A549 (cell line): ENCODE measurements at regions not wholly inside any gene's neighbourhood (a gene's known extent, or its start where the extent isn't known, plus 50 kb on each side); places are given as distances from the start of the nearest gene placed in this dataset.

Source experiments
- ATAC-seq, 2 experiments: fragments of 200-7000 bp in 1 of 2; fragments of >200 bp in 1 of 2; cut with Nextera tagmentation in 1 of 2; cut with Tn5 transposase in 1 of 2; 3 replicates each; pipeline versions ENCODE4 v1.8.0 to v1.9.1; 2018 to 2020; ENCODE audit warnings: mild to moderate bottlenecking in 1 of 2, moderate library complexity in 1 of 2
- CTCF ChIA-PET: fragments of 300-600 bp; sonication (Branson Sonifier 250); formaldehyde crosslinking; extraction: SDS; loops from one replicate; lab custom pipeline; 2021; ENCODE audit warnings: antibody characterized with exemption, inconsistent platforms; lab: Yijun Ruan, JAX
- POLR2A ChIA-PET: fragments of 350-600 bp; formaldehyde crosslinking; extraction: SDS; loops from one replicate; lab custom pipeline; 2021; ENCODE audit warnings: antibody characterized with exemption, inconsistent platforms; lab: Yijun Ruan, JAX
- DNase-seq, 2 experiments: peaks; one replicate each; pipeline versions ENCODE4 v3.0.0 to v3.0.0-alpha.2; 2011 to 2016; ENCODE audit warnings: low read depth in 1 of 2, low spot score in 1 of 2
- FAIRE-seq: peaks from 2 replicates; lab custom pipeline; 2011; peaks lifted over from hg19 to GRCh38; lab: Jason Lieb, UNC
- H3K27ac ChIP-seq, 2 experiments: fragments of >200 bp; sonication (Bioruptor Twin); formaldehyde crosslinking; 3 replicates each; pipeline ENCODE4 v1.5.1; 2016 to 2017
- H3K4me1 ChIP-seq: fragments of >200 bp; sonication (Bioruptor Twin); formaldehyde crosslinking; 3 replicates; pipeline ENCODE4 v1.6.1; 2016
- H3K4me2 ChIP-seq: fragments of >200 bp; sonication (Bioruptor Twin); formaldehyde crosslinking; 3 replicates; pipeline ENCODE4 v1.6.1; 2016
- H3K4me3 ChIP-seq: fragments of >200 bp; sonication (Bioruptor Twin); formaldehyde crosslinking; 3 replicates; pipeline ENCODE4 v1.5.1; 2016
- H3K9me3 ChIP-seq: fragments of >200 bp; sonication (Bioruptor Twin); formaldehyde crosslinking; 3 replicates; pipeline ENCODE4 v1.6.1; 2016
- BHLHE40 ChIP-seq: IDR thresholded peaks from 2 replicates; pipeline ENCODE4 v1.6.1; 2012; ENCODE audit warnings: low read depth, low read length, inconsistent platforms
- CBX8 ChIP-seq: fragments of 200-600 bp; sonication (generic); IDR thresholded peaks from 2 replicates; pipeline ENCODE4 v1.6.1; 2016
- ESRRA ChIP-seq: fragments of 150-350 bp; IDR thresholded peaks from 2 replicates; pipeline ENCODE4 v1.6.1; 2014; ENCODE audit warnings: mild to moderate bottlenecking, low read length, borderline replicate concordance
- FOSB ChIP-seq: fragments of 250-450 bp; sonication (Bioruptor Pico); IDR thresholded peaks from 2 replicates; pipeline ENCODE4 v1.5.0; 2020; ENCODE audit warnings: mild to moderate bottlenecking, moderate library complexity
- HDAC2 ChIP-seq: fragments of 200-600 bp; sonication (generic); IDR thresholded peaks from 2 replicates; pipeline ENCODE4 v1.6.1; 2016
- JUN ChIP-seq, 2 experiments: fragments of >200 bp; sonication (Bioruptor Twin); formaldehyde crosslinking; IDR thresholded peaks; 2 replicates in 1 of 2; 3 replicates in 1 of 2; pipeline ENCODE4 v1.6.1; 2016 to 2017
- JUNB ChIP-seq: fragments of >200 bp; sonication (Bioruptor Twin); formaldehyde crosslinking; IDR thresholded peaks from 2 replicates; pipeline ENCODE4 v1.6.1; 2016
- KDM5A ChIP-seq: fragments of 200-600 bp; sonication (generic); IDR thresholded peaks from 2 replicates; pipeline ENCODE4 v1.6.1; 2016; ENCODE audit warnings: antibody characterized with exemption, mild to moderate bottlenecking
- MAFK ChIP-seq: fragments of 450-650 bp; IDR thresholded peaks from 2 replicates; pipeline ENCODE4 v1.6.1; 2014; ENCODE audit not compliant: partially characterized antibody
- MAX ChIP-seq: IDR thresholded peaks from 2 replicates; pipeline ENCODE4 v1.6.1; 2012
- MAZ ChIP-seq: fragments of 150-350 bp; IDR thresholded peaks from 2 replicates; pipeline ENCODE4 v1.6.1; 2014; ENCODE audit warnings: antibody characterized with exemption, low read depth, low read length, borderline replicate concordance
- NR3C1 ChIP-seq: fragments of >200 bp; sonication (Bioruptor Twin); formaldehyde crosslinking; IDR thresholded peaks from 3 replicates; pipeline ENCODE4 v1.6.1; 2017
- POLR2A ChIP-seq: IDR thresholded peaks from 2 replicates; pipeline ENCODE4 v1.6.1; 2012; ENCODE audit warnings: mild to moderate bottlenecking, low read length
- RAD21 ChIP-seq, 2 experiments: fragments of >200 bp in 1 of 2; sonication (Bioruptor Twin) in 1 of 2; formaldehyde crosslinking in 1 of 2; IDR thresholded peaks in 1 of 2; conservative IDR thresholded peaks in 1 of 2; 2 replicates in 1 of 2; 3 replicates in 1 of 2; pipeline ENCODE4 v1.6.1; 2012 to 2018; ENCODE audit warnings: inconsistent platforms in 1 of 2
- RNF2 ChIP-seq: fragments of 200-600 bp; sonication (generic); IDR thresholded peaks from 2 replicates; pipeline ENCODE4 v1.6.1; 2016; ENCODE audit warnings: low read depth, mild to moderate bottlenecking, antibody characterized with exemption, moderate library complexity, borderline replicate concordance
- SMC3 ChIP-seq: fragments of >200 bp; sonication (Bioruptor Twin); formaldehyde crosslinking; IDR thresholded peaks from 3 replicates; pipeline ENCODE4 v1.6.1; 2018; ENCODE audit warnings: inconsistent platforms
- ZFP36 ChIP-seq: fragments of 450-650 bp; IDR thresholded peaks from 2 replicates; pipeline ENCODE4 v1.6.1; 2014; ENCODE audit warnings: borderline replicate concordance; ENCODE audit not compliant: partially characterized antibody
- WGBS: methylation state at CpG from one replicate; pipeline ENCODE4 v1.1.6; 2017; ENCODE audit errors: missing lambda C conversion rate; 5-methylcytosine and 5-hydroxymethylcytosine counted together
- TF ChIP-seq, protein P1 (sequence below): fragments of >200 bp; sonication (Bioruptor Twin); formaldehyde crosslinking; IDR thresholded peaks from 3 replicates; pipeline ENCODE4 v1.5.1; 2016
- TF ChIP-seq, protein P2 (sequence below): IDR thresholded peaks from 2 replicates; pipeline ENCODE4 v1.6.1; 2012
- TF ChIP-seq, protein P3 (sequence below): IDR thresholded peaks from 2 replicates; pipeline ENCODE4 v1.6.1; 2012; ENCODE audit warnings: low read depth, borderline replicate concordance

GRCh38 chr2:120494446-120494845, 148.5 kb downstream of the INHBB start:
- POLR2A ChIA-PET: no interaction called here
- no peak for FAIRE-seq
- no peak for ATAC-seq
- Histone ChIP-seq H3K27ac (no peak overlapping the region), H3K4me1 (peaks cover 5% of the 10 kb centered on the region; the same call in 1 of the 3 replicates), H3K4me2 (no peak overlapping the region), H3K4me3 (no peak overlapping the region), H3K9me3 (no peaks in the 10 kb centered on the region)
- CTCF ChIA-PET: interaction anchor here (0.6 kb wide), 1 partner anchor 34 kb away, joined by 3 read pairs; no protein-coding TSS in a partner anchor
- DNase-seq: no peak
- TF ChIP-seq, protein P1, sequence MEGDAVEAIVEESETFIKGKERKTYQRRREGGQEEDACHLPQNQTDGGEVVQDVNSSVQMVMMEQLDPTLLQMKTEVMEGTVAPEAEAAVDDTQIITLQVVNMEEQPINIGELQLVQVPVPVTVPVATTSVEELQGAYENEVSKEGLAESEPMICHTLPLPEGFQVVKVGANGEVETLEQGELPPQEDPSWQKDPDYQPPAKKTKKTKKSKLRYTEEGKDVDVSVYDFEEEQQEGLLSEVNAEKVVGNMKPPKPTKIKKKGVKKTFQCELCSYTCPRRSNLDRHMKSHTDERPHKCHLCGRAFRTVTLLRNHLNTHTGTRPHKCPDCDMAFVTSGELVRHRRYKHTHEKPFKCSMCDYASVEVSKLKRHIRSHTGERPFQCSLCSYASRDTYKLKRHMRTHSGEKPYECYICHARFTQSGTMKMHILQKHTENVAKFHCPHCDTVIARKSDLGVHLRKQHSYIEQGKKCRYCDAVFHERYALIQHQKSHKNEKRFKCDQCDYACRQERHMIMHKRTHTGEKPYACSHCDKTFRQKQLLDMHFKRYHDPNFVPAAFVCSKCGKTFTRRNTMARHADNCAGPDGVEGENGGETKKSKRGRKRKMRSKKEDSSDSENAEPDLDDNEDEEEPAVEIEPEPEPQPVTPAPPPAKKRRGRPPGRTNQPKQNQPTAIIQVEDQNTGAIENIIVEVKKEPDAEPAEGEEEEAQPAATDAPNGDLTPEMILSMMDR: no peak
- no peak for TF ChIP-seq RAD21 (conservative IDR thresholded peaks at IDR 0.05 in 1 of 2, IDR thresholded peaks at IDR 0.05 in 1 of 2)
- TF ChIP-seq MAX: no peak
- no peak for TF ChIP-seq FOSB (CRISPR knock-in tag)
- TF ChIP-seq CBX8: no peak
- TF ChIP-seq KDM5A: no peak

DNA sequence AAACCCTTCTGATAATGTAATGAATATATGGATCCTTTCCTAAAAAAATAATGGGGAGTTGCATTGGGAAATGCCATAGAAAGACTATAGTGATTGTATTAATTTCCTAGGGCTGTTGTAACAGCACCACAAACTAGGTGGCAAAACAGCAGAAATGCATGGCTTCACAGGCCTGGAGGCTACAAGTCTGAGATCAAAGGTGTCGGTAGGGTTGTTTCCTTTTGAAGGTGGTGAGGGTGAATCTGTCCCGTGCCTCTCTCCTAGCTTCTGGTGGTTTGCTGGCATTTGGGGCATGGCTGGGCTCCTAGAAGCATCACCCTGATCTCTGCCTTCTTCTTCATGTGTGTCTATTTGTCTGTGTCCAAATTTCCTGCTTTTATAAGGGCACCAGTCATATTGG, 149.7 kb downstream of the INHBB start:
- ChIA-PET POLR2A (no interaction called here), CTCF (no interaction called here)
- TF ChIP-seq SMC3: no peak
- no peak for TF ChIP-seq ESRRA
- TF ChIP-seq ZFP36: no peak
- no peak for TF ChIP-seq NR3C1
- no peak for TF ChIP-seq FOSB (CRISPR knock-in tag)
- TF ChIP-seq, protein P2, sequence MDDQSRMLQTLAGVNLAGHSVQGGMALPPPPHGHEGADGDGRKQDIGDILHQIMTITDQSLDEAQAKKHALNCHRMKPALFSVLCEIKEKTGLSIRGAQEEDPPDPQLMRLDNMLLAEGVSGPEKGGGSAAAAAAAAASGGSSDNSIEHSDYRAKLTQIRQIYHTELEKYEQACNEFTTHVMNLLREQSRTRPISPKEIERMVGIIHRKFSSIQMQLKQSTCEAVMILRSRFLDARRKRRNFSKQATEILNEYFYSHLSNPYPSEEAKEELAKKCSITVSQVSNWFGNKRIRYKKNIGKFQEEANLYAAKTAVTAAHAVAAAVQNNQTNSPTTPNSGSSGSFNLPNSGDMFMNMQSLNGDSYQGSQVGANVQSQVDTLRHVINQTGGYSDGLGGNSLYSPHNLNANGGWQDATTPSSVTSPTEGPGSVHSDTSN: no peak
- no peak for TF ChIP-seq BHLHE40
- TF ChIP-seq, protein P3, sequence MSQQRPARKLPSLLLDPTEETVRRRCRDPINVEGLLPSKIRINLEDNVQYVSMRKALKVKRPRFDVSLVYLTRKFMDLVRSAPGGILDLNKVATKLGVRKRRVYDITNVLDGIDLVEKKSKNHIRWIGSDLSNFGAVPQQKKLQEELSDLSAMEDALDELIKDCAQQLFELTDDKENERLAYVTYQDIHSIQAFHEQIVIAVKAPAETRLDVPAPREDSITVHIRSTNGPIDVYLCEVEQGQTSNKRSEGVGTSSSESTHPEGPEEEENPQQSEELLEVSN: no peak
- no peak for TF ChIP-seq MAZ
- Histone ChIP-seq H3K27ac (no peak overlapping the region), H3K4me1 (peaks cover 5% of the 10 kb centered on the region; the same call in 1 of the 3 replicates), H3K9me3 (no peaks in the 10 kb centered on the region), H3K4me3 (no peak overlapping the region), H3K4me2 (no peak overlapping the region)
- 51% methylated on average over 2 of the region's 2 CpGs for whole genome bisulfite sequencing
- DNase-seq (no peak), ATAC-seq (no peak), FAIRE-seq (no peak)

GRCh38 chr2:120496235-120496634, 150.3 kb downstream of the INHBB start:
- Histone ChIP-seq H3K9me3 (no peaks in the 10 kb centered on the region), H3K4me1 (peaks cover 5% of the 10 kb centered on the region; the same call in 1 of the 3 replicates), H3K27ac (no peak overlapping the region), H3K4me3 (no peak overlapping the region), H3K4me2 (no peak overlapping the region)
- 75% methylated on average over 7 of the region's 7 CpGs for WGBS
- TF ChIP-seq POLR2A (no peak), JUN (IDR thresholded peaks at IDR 0.05) (no peak), MAZ (no peak)
- FAIRE-seq (no peak), DNase-seq (no peak), ATAC-seq (no peak)
- ChIA-PET POLR2A (no interaction called here), CTCF (no interaction called here)

DNA sequence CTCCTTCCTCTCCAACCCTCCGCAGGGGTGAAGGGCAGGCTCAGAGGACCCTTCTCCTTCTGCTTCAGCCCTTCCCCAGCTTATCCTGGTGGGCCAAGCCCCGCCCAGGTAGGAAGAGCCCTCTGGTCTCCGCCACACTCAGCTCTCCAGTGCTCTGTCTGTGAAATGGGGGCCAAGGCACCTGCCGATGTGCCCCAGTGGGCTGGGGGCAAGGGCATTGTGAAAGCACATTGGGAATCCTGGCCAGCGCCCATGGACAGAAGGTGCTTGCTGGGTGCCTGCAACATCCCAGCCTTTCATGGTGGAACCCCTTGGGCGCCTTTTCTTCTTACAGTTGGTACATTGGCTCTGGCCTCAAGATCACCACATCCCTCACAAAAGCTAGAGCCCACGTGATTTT, 150.8 kb downstream of the INHBB start:
- no peak for FAIRE-seq
- H3K27ac ChIP-seq: no peak overlapping the region
- POLR2A ChIA-PET: no interaction called here
- peaks cover 5% of the 10 kb centered on the region; the same call in 1 of the 3 replicates for H3K4me1 ChIP-seq
- no peak overlapping the region for H3K4me2 ChIP-seq
- no peak for DNase-seq
- H3K9me3 ChIP-seq: no peaks in the 10 kb centered on the region
- no peak for ATAC-seq
- TF ChIP-seq HDAC2 (no peak), JUNB (no peak), RNF2 (no peak), MAFK (no peak)
- CTCF ChIA-PET: interaction anchor here (1.4 to 1.7 kb wide), 2 partner anchors 12 to 15 kb away, joined by 3 read pairs; no protein-coding TSS in a partner anchor
- no peak overlapping the region for H3K4me3 ChIP-seq
- 66% methylated on average over 7 of the region's 7 CpGs for WGBS
